Activated CD8-positive, alpha-beta T cell treated with anti-CD3 and anti-CD28 coated beads for 36 hours (primary cell): ENCODE measurements at regions not wholly inside any gene's neighbourhood (a gene's known extent, or its start where the extent isn't known, plus 50 kb on each side); places are given as distances from the start of the nearest gene placed in this dataset.

Experiments
- ATAC-seq: fragments of 200-7000 bp; cut with Tn5 transposase; one replicate; pipeline ENCODE4 v1.10.0; 2021; ENCODE audit warnings: mild to moderate bottlenecking, moderate library complexity
- CTCF ChIA-PET: fragments of 350-600 bp; sonication (Branson Sonifier 250); formaldehyde crosslinking; loops from one replicate; lab custom pipeline; 2021; ENCODE audit warnings: antibody characterized with exemption; lab: Charles Lee
- POLR2A ChIA-PET: fragments of 350-600 bp; sonication (Branson Sonifier 250); formaldehyde crosslinking; loops from one replicate; lab custom pipeline; 2021; ENCODE audit warnings: antibody characterized with exemption; lab: Charles Lee
- DNase-seq: peaks from one replicate; pipeline ENCODE4 v3.0.0-alpha.2; 2020
- H3K27ac Mint-ChIP-seq: one replicate; pipeline ENCODE4 v1.8.0; 2021; ENCODE audit warnings: mild to moderate bottlenecking, mixed read lengths
- H3K27me3 Mint-ChIP-seq: one replicate; pipeline ENCODE4 v1.8.0; 2021; ENCODE audit warnings: mixed read lengths
- H3K36me3 Mint-ChIP-seq: one replicate; pipeline ENCODE4 v1.8.0; 2021; ENCODE audit warnings: low read depth, mixed read lengths
- H3K4me1 Mint-ChIP-seq: one replicate; pipeline ENCODE4 v1.8.0; 2021; ENCODE audit warnings: low read depth, mixed read lengths
- H3K4me3 Mint-ChIP-seq: one replicate; pipeline ENCODE4 v1.8.0; 2021; ENCODE audit warnings: mild to moderate bottlenecking, moderate library complexity, mixed read lengths
- H3K9me3 Mint-ChIP-seq: one replicate; pipeline ENCODE4 v1.8.0; 2021; ENCODE audit warnings: mixed read lengths
- CTCF ChIP-seq: fragments of 200-600 bp; IDR thresholded peaks from one replicate; pipeline ENCODE4 v1.8.0; 2022; ENCODE audit warnings: antibody characterized with exemption, mild to moderate bottlenecking
- intact Hi-C: fragments of 100-400 bp; cut with micrococcal nuclease; formaldehyde crosslinking; loops from one replicate; pipeline ENCODE4 v1.10.0; 2022

- POLR2A ChIA-PET = no interaction called here
- no peak for TF ChIP-seq CTCF
- ATAC-seq = no peak
- no peaks in the 10 kb centered on the region for H3K4me1 Mint-ChIP-seq
- H3K27ac Mint-ChIP-seq = no peak overlapping the region
- DNase-seq = no peak
- no peaks in the 10 kb centered on the region for H3K9me3 Mint-ChIP-seq
- intact Hi-C loops = no loop called here
- no peak overlapping the region for H3K4me3 Mint-ChIP-seq
- CTCF ChIA-PET = interaction anchor here (1.2 kb wide), 1 partner anchor 11 kb away, joined by 3 read pairs; no protein-coding TSS in a partner anchor
- H3K36me3 Mint-ChIP-seq = no peaks in the 10 kb centered on the region
- H3K27me3 Mint-ChIP-seq = peaks cover 8% of the 10 kb centered on the region
These were observed 255.8 kb upstream of the SLC14A2 start for GRCh38 chr18:45359275-45360009.

- CTCF ChIA-PET = no interaction called here
- Mint-ChIP-seq H3K4me3 (no peak overlapping the region), H3K27ac (no peak overlapping the region), H3K4me1 (no peaks in the 10 kb centered on the region), H3K36me3 (no peaks in the 10 kb centered on the region), H3K27me3 (peaks cover 5% of the 10 kb centered on the region), H3K9me3 (no peaks in the 10 kb centered on the region)
- ATAC-seq (no peak), DNase-seq (no peak)
- POLR2A ChIA-PET = no interaction called here
- no peak for TF ChIP-seq CTCF
- intact Hi-C loops = no loop called here
These were observed 254.0 kb upstream of the SLC14A2 start for GRCh38 chr18:45361125-45361851.

- Mint-ChIP-seq H3K4me1 (no peaks in the 10 kb centered on the region), H3K27me3 (peaks cover 5% of the 10 kb centered on the region), H3K27ac (no peak overlapping the region), H3K36me3 (no peaks in the 10 kb centered on the region), H3K9me3 (no peaks in the 10 kb centered on the region), H3K4me3 (no peak overlapping the region)
- no peak for DNase-seq
- POLR2A ChIA-PET = no interaction called here
- CTCF ChIA-PET = interaction anchor here (1.4 kb wide), 1 partner anchor 21 kb away, joined by 3 read pairs; no protein-coding TSS in a partner anchor
- no peak for TF ChIP-seq CTCF
- intact Hi-C loops = no loop called here
- ATAC-seq = no peak
These were observed 252.1 kb upstream of the SLC14A2 start for GRCh38 chr18:45363196-45363595.

GRCh38 chr18:45365835-45366234 is 249.4 kb upstream of the SLC14A2 start:
- TF ChIP-seq CTCF = no peak
- Mint-ChIP-seq H3K36me3 (no peaks in the 10 kb centered on the region), H3K9me3 (no peaks in the 10 kb centered on the region), H3K4me1 (no peaks in the 10 kb centered on the region), H3K27ac (no peak overlapping the region), H3K4me3 (no peak overlapping the region), H3K27me3 (peaks cover 6% of the 10 kb centered on the region)
- CTCF ChIA-PET = interaction anchor here (2.0 kb wide), 1 partner anchor 20 kb away, joined by 8 read pairs; no protein-coding TSS in a partner anchor
- DNase-seq (no peak), ATAC-seq (no peak)
- intact Hi-C loops = no loop called here
- POLR2A ChIA-PET = no interaction called here
